GM21515 (cell line): ENCODE measurements at regions not wholly inside any gene's neighbourhood (a gene's known extent, or its start where the extent isn't known, plus 50 kb on each side); places are given as distances from the start of the nearest gene placed in this dataset.

Source experiments
- ATAC-seq: cut with Tn5 transposase; IDR thresholded peaks from one replicate; pipeline ENCODE4 v1.9.1; 2021; ENCODE audit not compliant: unreplicated experiment

GRCh38 chr16:65991149-65991701, 375.3 kb upstream of the CDH5 start:
- no peak for ATAC-seq

- ATAC-seq, result no peak
These were observed 376.5 kb upstream of the CDH5 start for GRCh38 chr16:65989861-65990604.

- no peak for ATAC-seq
These were observed 378.4 kb upstream of the CDH5 start for GRCh38 chr16:65988024-65988595.

- ATAC-seq, result no peak
These were observed 382.2 kb upstream of the CDH5 start for GRCh38 chr16:65984296-65984695.

- ATAC-seq, result no peak
These were observed 385.4 kb upstream of the CDH5 start for GRCh38 chr16:65981057-65981456.

GRCh38 chr16:65975049-65975708, 391.3 kb upstream of the CDH5 start:
- no peak for ATAC-seq

- ATAC-seq, result no peak
These were observed 399.1 kb upstream of the CDH5 start for GRCh38 chr16:65967376-65967775.

- no peak for ATAC-seq
These were observed 400.9 kb upstream of the CDH5 start for GRCh38 chr16:65965628-65966027.

- ATAC-seq, result no peak
These were observed 401.7 kb upstream of the CDH5 start for GRCh38 chr16:65964752-65965151.

GRCh38 chr16:65961476-65962143, 404.9 kb upstream of the CDH5 start:
- no peak for ATAC-seq

- no peak for ATAC-seq
These were observed 406.5 kb upstream of the CDH5 start for GRCh38 chr16:65959983-65960382.

GRCh38 chr16:65958086-65958485, 408.4 kb upstream of the CDH5 start:
- ATAC-seq, result no peak

GRCh38 chr16:65956100-65956499, 410.4 kb upstream of the CDH5 start:
- no peak for ATAC-seq

- ATAC-seq, result no peak
These were observed 412.0 kb upstream of the CDH5 start for GRCh38 chr16:65954446-65954845.

- ATAC-seq, result no peak
These were observed 416.3 kb upstream of the CDH5 start for GRCh38 chr16:65950211-65950610.

- no peak for ATAC-seq
These were observed 418.1 kb upstream of the CDH5 start for GRCh38 chr16:65948361-65948760.

GRCh38 chr16:65947951-65948350, 418.5 kb upstream of the CDH5 start:
- ATAC-seq, result no peak

- no peak for ATAC-seq
These were observed 421.0 kb upstream of the CDH5 start for GRCh38 chr16:65945493-65945892.

GRCh38 chr16:65944361-65944760, 422.1 kb upstream of the CDH5 start:
- ATAC-seq, result no peak

GRCh38 chr16:65940711-65941110, 425.8 kb upstream of the CDH5 start:
- no peak for ATAC-seq

- ATAC-seq, result no peak
These were observed 428.4 kb upstream of the CDH5 start for GRCh38 chr16:65938083-65938482.

- no peak for ATAC-seq
These were observed 429.0 kb upstream of the CDH5 start for GRCh38 chr16:65937455-65937854.
